GM12864 (cell line): ENCODE measurements at regions not wholly inside any gene's neighbourhood (a gene's known extent, or its start where the extent isn't known, plus 50 kb on each side); places are given as distances from the start of the nearest gene placed in this dataset.

Experiments
- DNase-seq: peaks from one replicate; pipeline ENCODE4 v3.0.0-alpha.2; 2011; ENCODE audit warnings: low read depth
- H3K4me3 ChIP-seq: 2 replicates; pipeline ENCODE4 v1.5.1; 2011; ENCODE audit warnings: mild to moderate bottlenecking, low read depth, low read length, control low read depth
- TF ChIP-seq, protein P1 (sequence below): IDR thresholded peaks from 2 replicates; pipeline ENCODE4 v1.5.1; 2011; ENCODE audit warnings: low read depth, mild to moderate bottlenecking, moderate library complexity, low read length, control low read depth, inconsistent platforms; ENCODE audit errors: missing control alignments

DNA sequence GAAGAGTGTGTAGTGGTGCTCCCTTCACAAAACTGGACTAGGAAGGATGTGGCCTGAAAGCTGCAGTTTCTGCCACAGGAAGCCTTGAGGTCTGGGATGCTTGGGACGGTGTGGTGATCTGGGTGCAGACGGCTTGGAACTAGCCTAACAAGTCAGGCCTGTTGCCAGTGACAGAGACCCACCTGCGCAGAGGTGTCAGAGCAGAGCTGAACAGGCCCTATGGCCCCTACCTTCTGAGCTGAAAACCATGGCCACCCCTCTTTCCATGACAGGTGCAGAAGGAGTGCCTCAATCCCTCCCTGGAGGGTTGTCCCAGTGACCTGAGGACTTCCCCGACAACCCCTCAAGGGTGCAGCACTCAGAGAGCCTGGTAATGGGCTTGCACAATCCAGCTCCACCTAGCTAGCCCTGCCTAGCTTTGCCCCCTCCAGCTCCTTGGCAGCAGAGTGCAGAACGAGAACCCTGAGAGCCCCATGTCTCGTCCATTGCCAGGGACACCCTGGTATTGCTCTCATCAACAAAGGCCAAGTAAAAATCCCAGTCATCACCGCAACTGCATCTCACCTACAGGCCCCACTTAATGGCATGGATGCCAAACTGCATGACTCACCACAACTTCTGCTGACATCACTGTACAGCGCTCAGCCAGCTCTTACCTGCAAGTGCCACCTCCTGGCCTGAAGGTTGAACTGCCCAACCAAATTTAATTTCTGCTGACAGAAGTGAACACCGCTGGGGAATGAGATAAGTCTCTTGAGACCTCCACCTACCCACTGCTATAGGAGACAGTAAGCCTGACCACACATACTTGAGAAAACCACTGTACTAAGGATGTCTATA is 563.1 kb downstream of the TFAP2A start:
- no peak for DNase-seq
- TF ChIP-seq, protein P1, sequence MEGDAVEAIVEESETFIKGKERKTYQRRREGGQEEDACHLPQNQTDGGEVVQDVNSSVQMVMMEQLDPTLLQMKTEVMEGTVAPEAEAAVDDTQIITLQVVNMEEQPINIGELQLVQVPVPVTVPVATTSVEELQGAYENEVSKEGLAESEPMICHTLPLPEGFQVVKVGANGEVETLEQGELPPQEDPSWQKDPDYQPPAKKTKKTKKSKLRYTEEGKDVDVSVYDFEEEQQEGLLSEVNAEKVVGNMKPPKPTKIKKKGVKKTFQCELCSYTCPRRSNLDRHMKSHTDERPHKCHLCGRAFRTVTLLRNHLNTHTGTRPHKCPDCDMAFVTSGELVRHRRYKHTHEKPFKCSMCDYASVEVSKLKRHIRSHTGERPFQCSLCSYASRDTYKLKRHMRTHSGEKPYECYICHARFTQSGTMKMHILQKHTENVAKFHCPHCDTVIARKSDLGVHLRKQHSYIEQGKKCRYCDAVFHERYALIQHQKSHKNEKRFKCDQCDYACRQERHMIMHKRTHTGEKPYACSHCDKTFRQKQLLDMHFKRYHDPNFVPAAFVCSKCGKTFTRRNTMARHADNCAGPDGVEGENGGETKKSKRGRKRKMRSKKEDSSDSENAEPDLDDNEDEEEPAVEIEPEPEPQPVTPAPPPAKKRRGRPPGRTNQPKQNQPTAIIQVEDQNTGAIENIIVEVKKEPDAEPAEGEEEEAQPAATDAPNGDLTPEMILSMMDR = no peak

DNA sequence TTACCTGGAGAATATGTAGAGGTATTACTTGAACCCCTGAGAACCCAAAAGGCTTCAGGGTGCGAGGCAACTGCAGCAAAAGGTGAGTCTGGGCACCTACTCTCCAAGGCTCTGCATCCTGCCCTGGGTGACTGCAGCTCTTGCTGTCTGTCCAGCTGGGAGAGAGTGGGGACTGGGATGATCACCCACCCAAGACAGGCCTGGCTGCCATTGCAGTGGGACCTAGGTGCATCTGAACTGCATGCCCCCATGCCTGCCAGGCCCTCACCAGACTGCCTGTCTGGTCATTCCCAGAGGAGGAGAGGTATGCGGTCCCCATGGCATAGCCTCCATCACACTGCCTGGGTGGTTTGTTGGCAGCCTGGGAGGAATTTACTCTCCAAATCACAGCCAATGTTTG is 563.9 kb downstream of the TFAP2A start:
- TF ChIP-seq, protein P1 = no peak
- no peak for DNase-seq

More for the DNA sequence above, 563.1 kb downstream of the TFAP2A start:
- H3K4me3 ChIP-seq = no peak overlapping the region

DNA sequence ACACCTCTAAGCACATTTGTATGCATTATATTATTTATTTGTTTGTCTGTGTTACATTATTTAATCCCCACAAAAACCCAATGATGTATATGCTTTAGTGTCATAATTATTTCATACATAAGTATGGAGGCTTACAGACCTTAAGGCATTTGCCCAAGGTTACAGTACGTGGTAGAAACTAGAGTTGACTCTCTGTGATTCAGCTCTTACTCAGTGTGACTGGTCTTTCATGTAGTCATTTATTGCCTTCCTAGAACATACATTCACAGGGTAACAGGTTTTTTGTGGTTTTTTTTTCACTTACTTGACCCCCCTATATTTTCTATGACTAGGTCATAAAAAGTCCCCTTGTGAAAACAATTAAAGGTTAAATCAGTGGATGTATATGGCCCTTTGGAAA is 566.8 kb downstream of the TFAP2A start:
- DNase-seq = no peak
- TF ChIP-seq, protein P1 = no peak

More for the DNA sequence above, 563.9 kb downstream of the TFAP2A start:
- H3K4me3 ChIP-seq = no peak overlapping the region

DNA sequence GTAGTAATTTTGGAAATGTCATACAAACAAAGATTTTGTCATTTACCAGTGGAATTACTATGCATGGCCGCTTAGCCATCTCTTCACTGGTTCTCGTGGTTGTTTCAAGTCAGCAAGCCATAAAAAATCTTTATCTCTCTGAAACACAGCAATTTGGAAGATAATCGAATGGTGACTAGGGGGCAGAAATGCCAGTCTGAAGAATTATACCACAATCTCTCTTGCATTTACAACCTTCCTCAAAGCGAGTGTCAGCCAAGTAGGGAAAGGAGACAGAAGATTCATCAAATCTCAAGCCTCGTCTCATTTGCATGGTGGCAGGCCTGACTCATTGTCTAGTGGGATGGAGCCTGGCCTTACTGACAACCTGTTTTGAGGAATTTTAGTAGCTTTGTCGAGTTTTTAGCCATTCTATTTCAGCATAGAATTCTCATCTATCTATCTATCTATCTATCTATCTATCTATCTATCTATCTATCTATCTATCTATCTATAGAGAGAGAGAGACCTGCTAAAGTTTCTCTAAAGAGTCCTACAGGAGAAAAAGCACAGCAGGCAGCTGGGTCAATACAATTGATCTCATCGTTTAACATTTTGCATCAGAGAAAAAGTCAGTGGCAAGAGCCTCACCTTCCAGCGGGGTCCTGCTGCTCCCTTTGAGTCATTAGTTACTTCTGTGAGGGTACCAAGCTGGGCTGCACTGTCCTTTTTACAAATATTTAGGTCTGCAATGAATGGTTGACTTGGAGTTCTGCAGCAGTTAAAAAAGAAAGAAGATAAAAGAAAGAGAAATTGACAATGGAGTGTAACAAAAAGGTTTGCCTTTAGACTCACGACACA is 572.8 kb downstream of the TFAP2A start:
- no peak for DNase-seq
- H3K4me3 ChIP-seq = no peak overlapping the region
- TF ChIP-seq, protein P1 = no peak

More for the DNA sequence above, 566.8 kb downstream of the TFAP2A start:
- no peak overlapping the region for H3K4me3 ChIP-seq

DNA sequence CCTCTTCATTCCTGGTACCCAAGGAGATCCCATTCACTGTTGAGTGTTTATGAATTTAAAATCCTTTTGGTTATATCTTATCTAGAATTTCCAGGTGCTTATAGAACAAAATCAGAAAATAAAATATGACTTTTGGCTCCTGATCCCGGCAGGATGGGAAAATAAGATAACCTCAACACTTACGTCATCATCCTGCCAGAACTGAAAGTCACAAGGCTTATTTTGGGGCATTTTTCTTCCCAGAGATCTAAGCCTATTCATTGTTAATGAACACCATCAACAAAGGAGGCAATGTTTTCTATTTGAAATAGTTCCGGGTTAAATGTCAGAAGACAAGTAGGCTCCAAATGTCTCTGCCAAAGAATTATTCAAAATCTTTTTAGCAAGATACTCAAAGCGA is 580.6 kb downstream of the TFAP2A start:
- TF ChIP-seq, protein P1 = no peak
- H3K4me3 ChIP-seq = no peak overlapping the region
- no peak for DNase-seq

DNA sequence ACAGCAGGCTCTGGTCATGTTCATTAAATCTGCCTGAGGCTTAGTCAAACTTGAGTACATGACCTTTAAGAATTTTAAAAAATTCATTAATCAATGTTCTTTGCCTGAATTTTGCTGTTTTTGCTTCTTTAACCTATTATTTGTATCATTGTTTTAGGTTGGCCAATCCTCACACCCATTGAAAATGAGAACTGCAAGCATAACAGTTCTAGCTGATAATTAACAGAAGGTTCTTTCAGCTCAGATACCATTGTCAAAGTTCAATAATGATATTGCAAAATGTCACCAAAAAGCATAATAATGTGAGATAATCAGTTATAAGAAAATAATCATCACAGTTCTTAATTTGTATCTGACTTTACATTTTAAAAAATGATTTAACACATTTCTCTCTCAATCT is 583.1 kb downstream of the TFAP2A start:
- H3K4me3 ChIP-seq = no peak overlapping the region
- TF ChIP-seq, protein P1 = no peak
- no peak for DNase-seq
